Type B pancreatic cell (in vitro differentiated cells): ENCODE measurements at regions not wholly inside any gene's neighbourhood (a gene's known extent, or its start where the extent isn't known, plus 50 kb on each side); places are given as distances from the start of the nearest gene placed in this dataset.
A peak's percentile ranks its signal among the peaks of the same experiment; 100 is the strongest.

Experiments
- DNase-seq: peaks from one replicate; pipeline ENCODE4 v3.0.0; 2021; ENCODE audit warnings: mixed read lengths; ENCODE audit not compliant: unreplicated experiment; ENCODE audit errors: extremely low spot score
- H3K27ac Mint-ChIP-seq: 2 replicates; pipeline ENCODE4 v1.8.0; 2021; ENCODE audit warnings: mild to moderate bottlenecking, mixed read lengths
- H3K27me3 Mint-ChIP-seq: 2 replicates; pipeline ENCODE4 v1.8.0; 2021; ENCODE audit warnings: mixed read lengths
- H3K36me3 Mint-ChIP-seq: 2 replicates; pipeline ENCODE4 v1.8.0; 2021; ENCODE audit warnings: mixed read lengths
- H3K4me1 Mint-ChIP-seq: one replicate; pipeline ENCODE4 v1.8.0; 2021; ENCODE audit warnings: mixed read lengths; ENCODE audit not compliant: unreplicated experiment
- H3K4me3 Mint-ChIP-seq: 2 replicates; pipeline ENCODE4 v1.8.0; 2021; ENCODE audit warnings: mild to moderate bottlenecking, mixed read lengths
- H3K9me3 Mint-ChIP-seq: 2 replicates; pipeline ENCODE4 v1.8.0; 2021; ENCODE audit warnings: mixed read lengths
- TF ChIP-seq, protein P1 (sequence below): fragments of 200-600 bp; sonication (generic); conservative IDR thresholded peaks from 2 replicates; pipeline ENCODE4 v1.5.0; 2021; ENCODE audit warnings: antibody characterized with exemption, mild to moderate bottlenecking

DNA sequence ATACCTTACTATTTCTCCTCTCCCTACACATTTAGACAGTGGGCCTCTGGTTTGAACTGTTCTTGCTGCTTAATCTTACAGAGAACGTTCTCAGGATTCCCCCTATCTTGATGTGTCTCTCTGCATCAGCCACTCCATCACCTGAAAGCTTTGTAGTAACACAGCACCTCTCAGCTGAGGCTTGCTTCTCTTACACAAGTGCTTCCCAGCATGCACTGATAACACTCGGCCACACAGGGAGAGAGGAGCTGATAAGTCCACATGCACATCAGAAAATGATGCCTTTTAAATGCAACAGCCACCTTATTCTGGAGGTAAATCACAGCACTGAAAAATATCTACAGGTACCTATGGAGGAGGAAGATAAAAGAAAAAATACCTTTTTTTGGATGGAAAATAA, 192.2 kb upstream of the TSHZ3 start:
- peaks cover 64% of the 10 kb centered on the region for H3K27me3 Mint-ChIP-seq
- H3K27ac Mint-ChIP-seq, result no peak overlapping the region
- TF ChIP-seq, protein P1, sequence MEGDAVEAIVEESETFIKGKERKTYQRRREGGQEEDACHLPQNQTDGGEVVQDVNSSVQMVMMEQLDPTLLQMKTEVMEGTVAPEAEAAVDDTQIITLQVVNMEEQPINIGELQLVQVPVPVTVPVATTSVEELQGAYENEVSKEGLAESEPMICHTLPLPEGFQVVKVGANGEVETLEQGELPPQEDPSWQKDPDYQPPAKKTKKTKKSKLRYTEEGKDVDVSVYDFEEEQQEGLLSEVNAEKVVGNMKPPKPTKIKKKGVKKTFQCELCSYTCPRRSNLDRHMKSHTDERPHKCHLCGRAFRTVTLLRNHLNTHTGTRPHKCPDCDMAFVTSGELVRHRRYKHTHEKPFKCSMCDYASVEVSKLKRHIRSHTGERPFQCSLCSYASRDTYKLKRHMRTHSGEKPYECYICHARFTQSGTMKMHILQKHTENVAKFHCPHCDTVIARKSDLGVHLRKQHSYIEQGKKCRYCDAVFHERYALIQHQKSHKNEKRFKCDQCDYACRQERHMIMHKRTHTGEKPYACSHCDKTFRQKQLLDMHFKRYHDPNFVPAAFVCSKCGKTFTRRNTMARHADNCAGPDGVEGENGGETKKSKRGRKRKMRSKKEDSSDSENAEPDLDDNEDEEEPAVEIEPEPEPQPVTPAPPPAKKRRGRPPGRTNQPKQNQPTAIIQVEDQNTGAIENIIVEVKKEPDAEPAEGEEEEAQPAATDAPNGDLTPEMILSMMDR, result no peak
- H3K9me3 Mint-ChIP-seq, result peaks cover 17% of the 10 kb centered on the region
- DNase-seq, result no peak
- H3K4me3 Mint-ChIP-seq, result no peak overlapping the region
- no peaks in the 10 kb centered on the region for H3K4me1 Mint-ChIP-seq
- H3K36me3 Mint-ChIP-seq, result peaks cover 4% of the 10 kb centered on the region

DNA sequence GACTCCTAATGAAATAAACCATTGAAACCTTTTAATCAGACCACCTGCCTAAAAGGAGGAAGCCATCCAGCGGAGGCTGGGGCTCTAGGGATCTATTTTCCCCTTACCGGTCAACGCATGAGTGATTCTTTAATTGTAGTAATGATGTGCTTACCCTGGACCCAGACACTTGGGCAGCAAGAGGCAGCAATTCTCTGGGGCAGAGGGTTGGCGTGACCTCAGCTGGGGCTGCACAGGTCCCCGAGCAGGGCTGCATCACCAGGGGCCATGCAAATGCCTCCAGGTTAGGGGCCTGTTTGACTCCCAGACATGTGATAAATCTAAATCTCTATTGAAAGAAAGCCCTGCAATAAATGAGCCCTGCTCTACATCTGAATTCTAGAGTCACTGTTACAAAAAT, 194.2 kb upstream of the TSHZ3 start:
- no peak overlapping the region for H3K27ac Mint-ChIP-seq

DNA sequence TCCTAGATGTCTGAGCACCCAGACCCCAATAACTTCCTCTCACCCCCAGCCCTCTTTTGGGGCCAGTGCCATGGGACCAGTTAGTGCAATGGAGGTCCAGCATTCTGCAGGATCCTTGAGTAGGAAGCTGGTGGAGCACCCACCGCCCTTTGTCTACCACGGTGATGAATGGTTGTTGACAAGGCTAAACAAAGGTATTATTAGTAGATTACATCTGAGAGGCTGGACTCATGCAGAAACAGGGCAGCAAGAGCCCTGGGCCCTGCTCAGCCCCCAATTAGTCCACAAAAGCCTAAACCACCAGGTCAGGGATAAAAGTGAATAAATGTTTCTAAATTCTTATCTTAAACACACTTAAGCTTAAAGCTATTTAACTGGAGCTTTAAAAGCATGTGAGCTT, 196.5 kb upstream of the TSHZ3 start:
- peaks cover 67% of the 10 kb centered on the region for H3K27me3 Mint-ChIP-seq

More for the DNA sequence above, 194.2 kb upstream of the TSHZ3 start:
- Mint-ChIP-seq H3K9me3 (peaks cover 6% of the 10 kb centered on the region), H3K4me3 (no peak overlapping the region), H3K36me3 (no peaks in the 10 kb centered on the region), H3K4me1 (no peaks in the 10 kb centered on the region), H3K27me3 (peaks cover 55% of the 10 kb centered on the region)
- TF ChIP-seq, protein P1, result no peak
- DNase-seq, result no peak

DNA sequence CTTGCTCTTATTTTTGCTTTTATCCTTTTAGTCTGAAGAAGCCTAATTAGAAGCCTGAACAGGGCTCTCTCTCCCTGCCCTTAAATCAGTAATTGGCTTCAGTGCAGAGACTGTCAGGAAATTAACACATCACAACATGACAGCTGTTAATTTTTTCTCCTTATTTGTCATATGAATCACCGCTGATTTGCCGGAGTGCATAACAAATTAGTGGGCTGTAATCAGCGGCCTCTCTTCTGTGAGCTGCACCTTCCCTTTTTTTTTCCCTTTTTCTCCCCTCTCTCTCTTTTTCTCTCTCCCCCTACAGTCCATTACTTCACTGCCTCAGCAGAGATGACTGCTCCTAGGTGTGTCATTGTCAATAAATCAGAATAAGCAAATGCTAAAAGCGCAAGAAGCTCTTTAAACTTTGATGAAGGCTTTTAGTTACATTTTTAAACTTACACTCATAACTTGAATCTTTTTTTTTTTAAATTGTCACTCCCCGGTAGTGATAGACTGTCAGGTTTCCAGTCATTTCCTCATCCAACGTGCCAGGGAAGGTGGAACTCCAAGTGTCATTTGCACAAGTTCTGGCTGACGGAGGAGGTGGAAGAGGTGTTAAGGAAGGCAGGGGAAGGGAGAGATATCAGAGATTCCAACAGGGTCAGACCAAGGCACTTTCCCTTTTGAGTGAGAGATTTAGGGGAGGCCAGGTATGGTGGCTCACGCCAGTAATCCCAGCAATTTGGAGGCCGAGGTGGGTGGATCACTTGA, 197.1 kb upstream of the TSHZ3 start:
- no peak for DNase-seq
- H3K9me3 Mint-ChIP-seq, result peaks cover 6% of the 10 kb centered on the region
- no peak overlapping the region for H3K27ac Mint-ChIP-seq
- no peak overlapping the region for H3K4me3 Mint-ChIP-seq
- peaks cover 63% of the 10 kb centered on the region for H3K27me3 Mint-ChIP-seq
- H3K4me1 Mint-ChIP-seq, result no peaks in the 10 kb centered on the region
- TF ChIP-seq, protein P1, result no peak
- H3K36me3 Mint-ChIP-seq, result no peaks in the 10 kb centered on the region

More for the DNA sequence above, 196.5 kb upstream of the TSHZ3 start:
- Mint-ChIP-seq H3K4me1 (no peaks in the 10 kb centered on the region), H3K27ac (no peak overlapping the region), H3K4me3 (no peak overlapping the region), H3K36me3 (no peaks in the 10 kb centered on the region), H3K9me3 (peaks cover 6% of the 10 kb centered on the region)
- TF ChIP-seq, protein P1, result no peak
- DNase-seq, result no peak

DNA sequence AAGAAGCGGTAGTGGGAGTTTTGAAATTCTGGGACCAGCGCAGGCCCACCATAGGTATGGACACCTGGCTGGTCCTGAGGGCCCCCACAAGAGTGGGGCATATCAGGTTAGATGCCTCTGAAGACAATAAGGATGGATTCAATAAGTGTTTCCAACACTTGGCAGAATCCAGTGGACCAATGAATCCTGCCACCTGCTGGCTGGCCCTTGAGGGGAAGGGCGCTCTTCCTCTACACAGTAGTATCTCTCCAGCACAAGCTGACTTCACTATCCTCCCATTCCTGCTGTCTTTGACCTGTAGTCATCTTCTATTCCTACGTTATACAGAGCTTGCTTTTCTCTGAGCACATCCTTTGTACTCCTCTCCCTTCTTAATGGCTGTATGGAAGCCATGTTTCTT, 199.7 kb upstream of the TSHZ3 start:
- no peak for DNase-seq
- TF ChIP-seq, protein P1, result peak; percentile 62
- no peak overlapping the region for H3K4me3 Mint-ChIP-seq
- H3K4me1 Mint-ChIP-seq, result no peaks in the 10 kb centered on the region
- H3K9me3 Mint-ChIP-seq, result peaks cover 4% of the 10 kb centered on the region
- H3K27me3 Mint-ChIP-seq, result peaks cover 53% of the 10 kb centered on the region
- H3K27ac Mint-ChIP-seq, result no peak overlapping the region
- no peaks in the 10 kb centered on the region for H3K36me3 Mint-ChIP-seq
